ENCODE measurements at regions not wholly inside any gene's neighbourhood (a gene's known extent, or its start where the extent isn't known, plus 50 kb on each side); places are given as distances from the start of the nearest gene placed in this dataset.
A peak's percentile ranks its signal among the peaks of the same experiment; 100 is the strongest.
"Not testable (repeated sequence)": the region's sequence is repeated elsewhere in the genome, so short reads cannot be mapped to it uniquely, and the experiment has no call there.

DNA sequence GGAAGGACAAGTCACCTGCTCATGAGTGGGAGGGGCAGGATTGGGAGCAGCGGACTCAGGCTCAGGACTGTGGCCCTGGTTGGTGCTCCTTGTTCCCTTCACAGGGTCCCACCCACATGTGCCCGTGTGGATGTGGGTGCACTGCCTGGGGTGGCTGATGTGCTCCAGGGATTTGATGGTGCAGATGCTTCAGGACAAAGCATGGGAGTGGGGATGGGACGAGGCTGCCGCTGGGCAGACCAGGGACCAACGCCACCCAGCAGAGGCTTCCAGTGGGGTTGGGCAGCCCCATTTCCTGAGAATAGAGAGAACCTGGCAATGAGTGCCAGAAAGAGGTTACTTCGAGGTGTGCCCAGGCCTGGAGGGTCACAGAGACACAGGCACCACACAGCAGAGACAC, 65.5 kb upstream of the IGLL5 start:
- no peak for DNase-seq (ENCODE audit: low read depth)

DNA sequence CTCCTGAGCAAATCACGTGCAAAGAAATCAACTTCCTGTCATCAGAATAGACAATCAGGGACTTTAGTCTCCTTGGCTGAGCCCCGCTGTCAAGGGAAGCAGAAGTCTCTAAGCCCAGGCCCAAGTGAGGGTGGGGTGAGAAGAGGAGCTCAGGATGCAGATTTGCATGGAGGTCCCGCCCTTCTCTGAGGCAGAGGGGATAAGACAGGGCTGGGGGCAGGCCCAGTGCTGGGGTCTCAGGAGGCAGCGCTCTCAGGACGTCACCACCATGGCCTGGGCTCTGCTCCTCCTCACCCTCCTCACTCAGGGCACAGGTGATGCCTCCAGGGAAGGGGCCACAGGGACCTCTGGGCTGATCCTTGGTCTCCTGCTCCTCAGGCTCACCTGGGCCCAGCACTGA, 65.1 kb upstream of the IGLL5 start:
- DNase-seq (ENCODE audit: low read depth), result not testable (repeated sequence)

DNA sequence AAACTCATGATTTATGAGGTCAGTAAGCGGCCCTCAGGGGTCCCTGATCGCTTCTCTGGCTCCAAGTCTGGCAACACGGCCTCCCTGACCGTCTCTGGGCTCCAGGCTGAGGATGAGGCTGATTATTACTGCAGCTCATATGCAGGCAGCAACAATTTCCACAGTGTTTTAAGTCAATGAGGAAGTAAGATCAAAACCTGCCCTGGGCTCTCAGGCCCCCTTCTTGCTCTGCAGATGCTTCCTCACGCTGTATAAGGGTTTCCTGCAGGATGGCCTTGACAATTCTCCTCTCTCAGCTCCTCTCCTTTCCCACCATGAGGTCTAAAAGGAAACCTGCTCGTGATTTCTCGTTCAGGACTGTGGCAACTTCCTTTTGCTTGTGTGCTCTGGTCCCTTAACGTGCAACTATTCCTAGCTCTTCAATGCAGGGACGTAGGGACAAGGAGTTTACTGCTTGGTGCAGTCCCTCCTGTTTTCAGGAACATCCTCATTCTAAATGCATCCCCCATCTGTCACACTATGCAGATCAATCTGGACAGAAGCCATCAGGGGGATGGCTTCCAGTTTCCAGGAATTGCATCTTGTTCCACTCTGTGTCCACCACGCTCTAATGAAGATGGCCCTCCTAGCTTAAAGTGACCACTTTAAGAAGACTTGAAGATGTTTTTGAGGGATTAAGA, 64.3 kb upstream of the IGLL5 start:
- DNase-seq (ENCODE audit: low read depth), result no peak

DNA sequence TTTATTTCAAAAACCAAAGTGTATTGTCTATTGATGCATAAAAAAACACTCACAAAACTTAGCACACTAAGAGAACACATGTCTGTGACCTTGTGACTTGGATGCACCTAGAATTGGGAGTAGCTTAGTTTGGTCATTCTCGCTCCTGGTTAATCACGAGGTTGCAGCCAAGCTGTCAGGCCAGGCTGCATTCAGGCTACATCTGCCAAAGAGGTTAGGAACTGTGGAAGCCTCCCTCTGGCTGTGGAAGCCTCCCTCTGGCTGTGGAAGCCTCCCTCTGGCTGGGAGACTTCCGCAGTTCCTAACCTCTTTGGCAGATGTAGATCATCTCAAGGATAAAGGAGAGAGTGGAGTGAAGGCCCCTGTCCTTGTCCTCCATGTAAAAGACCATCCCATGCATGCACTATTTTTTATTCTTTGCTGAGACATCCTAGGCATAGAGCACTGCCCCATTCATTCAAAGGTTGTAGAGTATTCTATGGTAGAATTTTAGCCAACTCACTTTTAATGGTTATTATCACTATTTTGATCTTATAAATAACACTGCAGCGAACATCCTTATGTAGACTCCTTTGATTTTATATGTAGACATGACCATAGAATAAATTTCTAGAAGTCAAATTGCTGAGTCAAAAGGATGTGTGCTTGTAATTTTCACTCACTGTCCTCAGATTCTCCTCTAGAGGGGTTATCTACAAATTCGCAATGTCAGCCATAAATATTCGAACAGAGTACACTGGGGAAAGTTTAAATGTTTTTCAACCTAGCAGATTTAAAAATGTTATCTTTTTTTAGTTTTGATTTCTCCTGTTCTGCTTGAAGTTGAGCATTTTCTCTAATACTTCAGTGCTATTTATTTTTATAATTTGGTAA, 63.0 kb upstream of the IGLL5 start:
- DNase-seq (ENCODE audit: low read depth), result no peak

DNA sequence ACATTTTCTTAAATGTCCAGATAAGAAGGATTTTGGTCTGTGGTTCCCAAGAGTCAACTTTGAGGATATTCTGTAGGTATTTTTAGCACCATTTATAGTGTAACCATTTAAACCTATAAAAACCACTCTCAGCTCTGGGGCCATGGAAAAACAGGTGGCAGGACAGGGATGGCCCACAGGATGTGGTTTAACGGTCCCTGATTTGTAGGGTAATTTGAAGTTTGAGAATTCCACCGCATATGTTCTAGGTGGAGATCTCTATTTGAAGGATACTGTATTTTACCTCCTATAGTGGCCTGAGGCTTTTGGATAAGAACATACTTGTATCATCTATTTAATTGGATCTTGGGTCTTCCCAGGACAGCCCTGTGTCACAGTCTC, 62.4 kb upstream of the IGLL5 start:
- DNase-seq (ENCODE audit: low read depth), result peak; percentile 31

DNA sequence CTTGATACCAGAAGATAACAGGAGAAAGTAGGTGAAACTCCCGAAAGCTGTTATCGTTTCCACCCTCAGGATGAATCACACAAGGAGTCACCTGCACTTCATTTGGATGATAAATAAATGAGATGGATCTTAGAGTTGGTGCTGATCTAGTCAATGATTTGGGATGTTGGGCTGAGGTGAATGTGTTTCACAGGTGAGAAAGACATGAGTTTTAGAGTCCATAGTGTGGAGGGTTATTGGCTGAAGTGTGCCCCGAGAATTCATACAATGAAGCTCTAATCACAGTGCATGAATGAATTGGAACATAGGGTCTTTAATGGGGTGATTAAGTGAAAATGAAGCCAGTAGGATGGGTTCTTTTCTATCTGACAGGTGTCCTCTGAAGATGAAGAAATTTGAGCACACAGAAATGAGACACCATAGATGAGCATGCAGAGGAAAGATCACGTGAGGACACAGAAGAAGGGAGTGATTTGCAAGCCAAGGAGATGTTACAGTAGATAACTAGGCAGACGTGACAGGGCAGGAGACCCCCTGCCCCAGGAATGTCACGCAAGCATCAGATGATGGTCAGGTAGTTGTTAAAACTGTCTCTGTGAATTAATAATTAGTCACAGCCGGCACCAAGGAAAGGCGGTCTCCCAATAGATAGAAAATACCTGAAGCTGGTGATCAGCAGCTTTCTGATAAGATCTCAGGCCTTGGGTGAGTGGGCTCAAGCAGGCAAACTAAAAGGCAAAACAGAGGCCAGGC, 60.3 kb upstream of the IGLL5 start:
- DNase-seq (ENCODE audit: low read depth), result no peak

DNA sequence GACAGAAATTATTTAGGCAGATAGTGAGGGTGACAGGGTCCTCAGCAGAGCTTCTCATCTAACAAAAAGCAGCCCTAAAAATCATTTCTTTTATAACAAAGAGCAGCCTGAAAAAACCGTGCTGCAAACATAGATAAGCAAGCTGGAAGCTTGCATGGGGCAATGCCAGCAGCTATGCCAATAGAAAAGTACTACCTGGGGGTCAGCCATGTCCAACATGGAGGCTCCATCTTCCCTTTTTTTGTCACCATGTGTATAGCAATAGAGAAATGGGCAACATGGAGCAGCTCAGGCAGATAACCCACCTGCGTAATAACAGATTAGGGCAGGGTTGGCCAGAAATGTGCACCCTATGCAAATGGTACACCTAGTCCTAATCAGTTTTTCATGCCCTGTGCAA, 57.4 kb upstream of the IGLL5 start:
- no peak for DNase-seq (ENCODE audit: low read depth)

DNA sequence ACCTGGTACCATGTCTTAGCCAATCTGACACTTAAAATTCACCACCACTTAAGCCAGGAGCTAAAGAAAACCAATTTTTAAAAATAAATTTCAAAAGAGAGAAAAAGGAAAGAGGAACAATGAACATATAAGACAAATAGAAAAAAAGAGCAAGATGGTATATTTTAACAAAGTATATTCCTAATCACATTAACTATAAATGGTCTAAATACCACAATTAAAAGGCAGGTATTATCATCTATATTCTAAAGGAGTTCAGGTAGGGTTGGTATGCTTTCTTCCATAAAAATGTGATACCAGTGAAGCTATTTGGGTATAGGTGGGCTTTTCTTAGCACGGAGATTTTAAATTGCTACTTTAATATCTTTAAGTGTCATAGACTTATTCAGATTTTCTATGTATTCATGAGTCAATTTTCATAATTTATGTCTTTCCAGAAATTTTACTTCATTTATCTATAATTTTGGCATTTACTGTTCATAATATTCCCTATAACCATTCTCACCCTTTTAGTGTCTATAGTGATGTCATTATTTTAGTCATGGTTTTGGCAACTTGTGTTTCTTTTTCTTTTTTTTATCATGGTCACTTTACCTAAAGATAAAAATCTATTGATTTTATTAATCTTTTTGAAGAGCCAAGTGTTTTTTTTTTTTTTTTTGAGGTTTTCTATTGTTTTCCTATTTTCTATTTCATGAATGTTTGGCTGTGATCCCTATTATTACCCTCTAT, 56.5 kb upstream of the IGLL5 start:
- no peak for DNase-seq (ENCODE audit: low read depth)

DNA sequence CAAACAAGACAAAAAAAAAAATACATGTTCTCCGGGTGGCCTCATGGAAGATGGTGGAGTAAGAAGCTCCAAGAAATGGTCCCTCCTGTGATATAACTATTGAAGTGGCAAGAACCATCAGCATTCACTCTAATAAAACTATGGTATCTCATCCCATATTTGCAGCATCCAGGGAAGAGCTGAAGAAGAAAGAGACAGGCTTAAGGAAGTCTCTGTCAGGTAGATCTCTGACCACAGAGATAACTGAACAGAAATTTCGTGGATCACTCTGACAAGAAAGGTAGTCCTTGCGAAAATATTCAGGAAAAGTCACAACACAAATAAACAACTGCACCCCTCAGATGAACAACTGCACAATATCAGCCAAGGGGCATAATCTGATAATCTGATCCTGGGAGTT, 54.6 kb upstream of the IGLL5 start:
- DNase-seq (ENCODE audit: low read depth), result no peak

DNA sequence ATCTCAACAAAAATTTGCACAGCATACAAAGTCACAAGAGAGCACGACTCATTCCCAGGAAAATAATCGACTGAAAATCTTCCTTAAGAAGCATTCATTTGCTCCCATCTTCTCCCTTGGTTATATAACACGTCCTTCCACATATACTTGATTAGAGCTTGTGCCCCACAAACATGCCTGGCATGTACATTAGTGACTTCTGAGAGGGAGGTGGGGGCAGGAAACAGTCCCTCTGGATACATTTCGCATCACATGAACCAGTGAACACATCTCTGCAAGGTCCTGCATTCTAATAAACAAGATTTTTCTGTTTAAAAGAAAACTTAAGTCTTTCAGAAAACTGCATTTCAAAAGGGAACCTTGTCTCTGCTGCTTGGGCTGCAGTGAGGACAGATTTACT, 54.1 kb upstream of the IGLL5 start:
- DNase-seq (ENCODE audit: low read depth), result no peak

DNA sequence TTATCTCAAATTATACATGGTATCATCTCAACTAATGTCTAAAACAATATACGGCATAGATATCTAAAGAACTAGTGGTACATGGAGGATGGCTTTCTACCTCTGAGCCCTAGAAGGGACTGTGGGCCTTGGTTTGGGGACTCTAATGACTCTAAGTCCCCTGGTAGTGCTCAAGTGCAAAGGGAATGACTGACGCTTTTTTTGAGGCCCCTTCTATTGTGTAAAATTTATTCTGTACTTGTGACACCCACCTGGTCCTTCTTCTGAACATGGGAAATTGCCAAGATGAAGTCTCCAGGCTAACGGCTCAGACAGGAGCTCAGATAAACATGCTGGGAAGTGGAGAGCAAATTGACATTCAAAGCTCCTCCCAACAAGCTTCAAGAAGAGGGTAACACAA, 53.4 kb upstream of the IGLL5 start:
- no peak for DNase-seq (ENCODE audit: low read depth)

DNA sequence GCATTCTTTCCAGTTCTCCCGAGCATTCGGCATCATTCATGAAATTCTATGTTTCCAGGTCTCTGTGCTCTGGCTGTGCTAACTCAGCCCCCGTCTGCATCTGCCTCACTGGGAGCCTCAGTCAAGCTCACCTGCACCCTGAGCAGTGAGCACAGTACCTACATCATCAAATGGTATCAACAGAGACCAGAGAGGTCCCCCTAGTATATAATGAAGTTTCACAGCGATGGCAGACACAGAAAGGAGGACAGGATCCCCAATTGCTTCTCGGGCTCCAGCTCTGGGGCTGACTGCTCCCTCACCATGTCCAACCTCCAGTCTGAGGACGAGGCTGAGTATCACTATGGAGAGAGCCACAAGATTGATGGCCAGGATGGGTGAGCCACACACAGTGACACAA, 52.8 kb upstream of the IGLL5 start:
- DNase-seq (ENCODE audit: low read depth), result no peak

DNA sequence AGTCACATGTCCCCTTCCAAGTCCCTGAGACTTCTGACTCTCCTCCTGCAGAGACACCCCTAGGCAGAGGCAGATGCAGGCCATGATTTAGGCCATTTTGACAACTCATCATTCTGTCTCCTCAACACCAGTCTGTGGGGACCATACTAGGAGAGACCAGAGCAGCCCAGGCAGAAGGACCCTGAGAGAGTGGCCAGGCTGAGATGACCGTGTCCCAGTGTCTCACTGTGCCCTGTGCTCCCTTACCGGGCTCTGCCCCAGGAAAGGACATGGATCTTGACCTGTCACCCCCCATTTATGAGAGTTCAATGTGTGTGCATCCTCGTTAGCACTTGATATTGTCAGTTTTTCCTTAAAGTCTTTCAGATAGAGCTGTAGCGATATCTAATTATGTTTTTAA, 52.4 kb upstream of the IGLL5 start:
- DNase-seq (ENCODE audit: low read depth), result no peak

DNA sequence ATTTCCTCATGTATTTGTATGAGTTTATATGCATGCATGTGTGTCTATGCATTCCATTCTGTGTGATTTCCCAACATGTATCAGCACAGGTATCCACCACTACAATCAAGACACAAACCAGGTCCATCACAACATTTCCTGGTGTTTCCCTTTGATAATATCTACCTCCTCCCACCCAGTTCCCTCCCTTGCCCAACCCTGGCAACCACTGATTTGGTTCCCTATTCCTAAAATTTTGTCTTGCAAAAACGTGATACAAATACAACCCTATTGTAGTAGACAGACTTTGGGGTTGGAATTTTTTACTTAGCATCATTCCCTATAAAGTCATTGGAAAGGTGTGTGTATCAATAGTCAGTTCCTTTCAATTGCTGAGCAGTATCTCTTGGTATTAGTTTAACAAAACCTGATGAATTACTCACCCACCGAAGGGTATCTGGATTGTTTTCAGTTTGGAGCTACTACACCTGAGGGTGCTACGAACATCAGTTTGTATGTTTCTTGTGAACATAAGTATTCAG, 51.8 kb upstream of the IGLL5 start:
- no peak for DNase-seq (ENCODE audit: low read depth)

DNA sequence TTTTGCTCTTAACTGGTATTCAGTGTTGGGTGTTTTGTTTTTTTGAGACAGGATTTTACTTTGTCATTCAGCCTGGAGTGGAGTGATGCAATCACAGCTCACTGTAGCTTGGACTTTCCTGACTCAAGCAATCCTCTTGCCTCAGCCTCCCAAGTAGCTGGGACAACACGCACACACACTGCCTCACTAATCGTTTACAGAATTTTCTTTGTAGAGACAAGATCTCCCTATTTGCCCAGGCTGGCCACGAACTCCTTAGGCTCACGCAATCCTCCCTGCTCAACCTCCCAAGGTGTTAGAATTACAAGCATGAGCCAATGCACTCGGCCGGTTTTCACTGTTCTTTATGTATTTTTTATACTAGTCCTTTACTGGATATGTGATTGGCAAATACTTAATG, 51.0 kb upstream of the IGLL5 start:
- DNase-seq (ENCODE audit: low read depth), result no peak
